ENCODE measurements at regions not wholly inside any gene's neighbourhood (a gene's known extent, or its start where the extent isn't known, plus 50 kb on each side); places are given as distances from the start of the nearest gene placed in this dataset.

DNA sequence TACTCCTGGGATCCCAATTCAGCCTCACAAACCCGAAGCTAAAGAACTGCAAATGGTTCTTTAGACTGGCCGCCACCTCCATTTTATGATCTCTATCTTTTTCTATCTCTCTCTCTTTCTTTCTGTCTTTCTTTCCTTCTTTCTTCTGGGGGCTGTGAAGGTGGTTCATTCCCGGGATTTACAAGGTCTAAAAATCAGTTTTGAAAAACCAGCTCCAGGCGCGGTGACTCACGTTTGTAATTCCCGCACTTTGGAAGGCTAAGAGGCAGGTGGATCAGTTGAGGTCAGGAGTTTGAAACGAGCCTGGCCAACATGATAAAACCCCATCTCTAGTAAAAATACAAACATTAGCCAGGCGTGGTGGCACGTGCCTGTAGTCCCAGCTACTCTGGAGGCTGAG is 67.2 kb upstream of the VASH1 start:
- H3K36me3 ChIP-seq = no peaks in the 10 kb centered on the region

GRCh38 chr14:76695263-76695920 is 65.9 kb upstream of the VASH1 start:
- Mint-ChIP-seq H3K36me3 (peaks cover 1% of the 10 kb centered on the region), H3K4me3 (no peak overlapping the region)

More for the DNA sequence above, 67.2 kb upstream of the VASH1 start:
- Histone ChIP-seq H3K4me3 (no peak overlapping the region), H3F3A (ENCODE audit: low read depth) (no peaks in the 10 kb centered on the region), H4K20me1 (ENCODE audit: low read depth) (no peaks in the 10 kb centered on the region), H3K9ac (no peak overlapping the region), H3K9me3 (ENCODE audit: low read depth) (no peaks in the 10 kb centered on the region), H3K4me2 (no peak overlapping the region), H3K79me2 (ENCODE audit: low read depth) (no peaks in the 10 kb centered on the region), H2AFZ (replicated peaks) (no peak overlapping the region), H3K4me1 (no peaks in the 10 kb centered on the region), H3K27ac (no peak overlapping the region), H3K27me3 (no peaks in the 10 kb centered on the region)
- Mint-ChIP-seq H3K4me1 (peaks cover 18% of the 10 kb centered on the region), H3K36me3 (peaks cover 1% of the 10 kb centered on the region), H3K4me3 (no peak overlapping the region), H3K27ac (no peak overlapping the region), H3K27me3 (ENCODE audit: insufficient read depth, low read depth) (peaks cover 5% of the 10 kb centered on the region), H3K9me3 (peaks cover 2% of the 10 kb centered on the region)
- TF ChIP-seq, protein P1, sequence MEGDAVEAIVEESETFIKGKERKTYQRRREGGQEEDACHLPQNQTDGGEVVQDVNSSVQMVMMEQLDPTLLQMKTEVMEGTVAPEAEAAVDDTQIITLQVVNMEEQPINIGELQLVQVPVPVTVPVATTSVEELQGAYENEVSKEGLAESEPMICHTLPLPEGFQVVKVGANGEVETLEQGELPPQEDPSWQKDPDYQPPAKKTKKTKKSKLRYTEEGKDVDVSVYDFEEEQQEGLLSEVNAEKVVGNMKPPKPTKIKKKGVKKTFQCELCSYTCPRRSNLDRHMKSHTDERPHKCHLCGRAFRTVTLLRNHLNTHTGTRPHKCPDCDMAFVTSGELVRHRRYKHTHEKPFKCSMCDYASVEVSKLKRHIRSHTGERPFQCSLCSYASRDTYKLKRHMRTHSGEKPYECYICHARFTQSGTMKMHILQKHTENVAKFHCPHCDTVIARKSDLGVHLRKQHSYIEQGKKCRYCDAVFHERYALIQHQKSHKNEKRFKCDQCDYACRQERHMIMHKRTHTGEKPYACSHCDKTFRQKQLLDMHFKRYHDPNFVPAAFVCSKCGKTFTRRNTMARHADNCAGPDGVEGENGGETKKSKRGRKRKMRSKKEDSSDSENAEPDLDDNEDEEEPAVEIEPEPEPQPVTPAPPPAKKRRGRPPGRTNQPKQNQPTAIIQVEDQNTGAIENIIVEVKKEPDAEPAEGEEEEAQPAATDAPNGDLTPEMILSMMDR (IDR thresholded peaks at IDR 0.05) = no peak
- TF ChIP-seq EZH2 (IDR thresholded peaks at IDR 0.05) (no peak), EZH2phosphoT487 (IDR thresholded peaks at IDR 0.05) (no peak)
- no peak for DNase-seq (ENCODE audit: low spot score)

DNA sequence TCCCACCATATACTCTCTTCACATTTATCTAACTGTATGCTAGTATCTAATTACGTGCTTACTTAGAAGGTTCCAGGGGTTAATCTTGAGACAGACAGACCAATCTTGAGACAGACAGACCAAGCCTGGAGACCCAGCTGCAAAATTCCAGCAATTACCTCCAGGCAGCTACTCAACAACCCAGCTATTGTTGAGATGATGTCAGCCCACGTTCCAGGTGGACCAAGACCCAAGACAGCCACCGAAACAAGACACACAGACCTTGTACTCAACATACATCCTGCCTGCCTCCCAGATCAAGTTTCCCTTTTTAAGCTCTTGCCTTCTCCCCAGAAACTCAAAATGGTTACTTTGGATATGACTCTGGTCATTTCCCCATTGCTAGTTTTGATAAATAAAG is 64.9 kb upstream of the VASH1 start:
- H3K9me3 ChIP-seq (ENCODE audit: low read depth) = no peaks in the 10 kb centered on the region
- no peak overlapping the region for H3K27ac ChIP-seq
- H3F3A ChIP-seq (ENCODE audit: low read depth) = no peaks in the 10 kb centered on the region
- Mint-ChIP-seq H3K4me1 (peaks cover 9% of the 10 kb centered on the region), H3K4me3 (no peak overlapping the region), H3K27ac (no peak overlapping the region), H3K36me3 (no peaks in the 10 kb centered on the region), H3K27me3 (ENCODE audit: insufficient read depth, low read depth) (peaks cover 3% of the 10 kb centered on the region), H3K9me3 (peaks cover 2% of the 10 kb centered on the region)
- no peaks in the 10 kb centered on the region for H3K27me3 ChIP-seq
- no peak overlapping the region for H2AFZ ChIP-seq (replicated peaks)
- no peak overlapping the region for H3K4me2 ChIP-seq
- TF ChIP-seq EZH2 (IDR thresholded peaks at IDR 0.05) = no peak
- TF ChIP-seq, protein P1 (IDR thresholded peaks at IDR 0.05) = no peak
- TF ChIP-seq EZH2phosphoT487 (IDR thresholded peaks at IDR 0.05) = no peak
- no peaks in the 10 kb centered on the region for H3K4me1 ChIP-seq
- DNase-seq (ENCODE audit: low spot score) = no peak
- no peaks in the 10 kb centered on the region for H3K36me3 ChIP-seq
- H3K79me2 ChIP-seq (ENCODE audit: low read depth) = no peaks in the 10 kb centered on the region
- no peak overlapping the region for H3K4me3 ChIP-seq
- H4K20me1 ChIP-seq (ENCODE audit: low read depth) = no peaks in the 10 kb centered on the region
- H3K9ac ChIP-seq = no peak overlapping the region

More at GRCh38 chr14:76695263-76695920, 65.9 kb upstream of the VASH1 start:
- Mint-ChIP-seq H3K27me3 (ENCODE audit: insufficient read depth, low read depth) (peaks cover 3% of the 10 kb centered on the region), H3K27ac (no peak overlapping the region), H3K4me1 (peaks cover 16% of the 10 kb centered on the region), H3K9me3 (peaks cover 2% of the 10 kb centered on the region)
- Histone ChIP-seq H3K9me3 (ENCODE audit: low read depth) (no peaks in the 10 kb centered on the region), H3F3A (ENCODE audit: low read depth) (no peaks in the 10 kb centered on the region), H3K4me1 (no peaks in the 10 kb centered on the region), H4K20me1 (ENCODE audit: low read depth) (no peaks in the 10 kb centered on the region), H3K4me2 (no peak overlapping the region), H3K79me2 (ENCODE audit: low read depth) (no peaks in the 10 kb centered on the region), H3K27ac (no peak overlapping the region), H3K27me3 (no peaks in the 10 kb centered on the region), H3K4me3 (no peak overlapping the region), H3K36me3 (no peaks in the 10 kb centered on the region), H3K9ac (no peak overlapping the region), H2AFZ (replicated peaks) (no peak overlapping the region)
- DNase-seq (ENCODE audit: low spot score) = no peak
- TF ChIP-seq EZH2 (IDR thresholded peaks at IDR 0.05) (no peak), EZH2phosphoT487 (IDR thresholded peaks at IDR 0.05) (no peak)
- TF ChIP-seq, protein P1 (IDR thresholded peaks at IDR 0.05) = no peak
